ENCODE measurements at regions not wholly inside any gene's neighbourhood (a gene's known extent, or its start where the extent isn't known, plus 50 kb on each side); places are given as distances from the start of the nearest gene placed in this dataset.

GRCh38 chr2:128374001-128374710 is 55.5 kb upstream of the HS6ST1 start:
- no peaks in the 10 kb centered on the region for H3K9me3 ChIP-seq (ENCODE audit: control insufficient read depth, low read length)
- no peaks in the 10 kb centered on the region for H3K27me3 ChIP-seq (replicated peaks; ENCODE audit: control insufficient read depth, insufficient read depth, low read length, poor library complexity, severe bottlenecking)
- no peak overlapping the region for H3K27ac ChIP-seq (ENCODE audit: insufficient read depth, low read length, poor library complexity, severe bottlenecking)
- no peaks in the 10 kb centered on the region for H3K4me1 ChIP-seq (ENCODE audit: control insufficient read depth, insufficient read depth, low read length, poor library complexity, severe bottlenecking)
- H3K36me3 ChIP-seq (ENCODE audit: control insufficient read depth, insufficient read depth, low read length), result no peaks in the 10 kb centered on the region
- no peak overlapping the region for H3K4me3 ChIP-seq (ENCODE audit: insufficient read depth, low read depth, low read length, poor library complexity, severe bottlenecking)
- DNase-seq, result no peak

- no peak overlapping the region for H3K4me3 ChIP-seq (ENCODE audit: insufficient read depth, low read depth, low read length, poor library complexity, severe bottlenecking)
- no peak overlapping the region for H3K27ac ChIP-seq (ENCODE audit: insufficient read depth, low read length, poor library complexity, severe bottlenecking)
Measured at GRCh38 chr2:128374711-128375413, 56.2 kb upstream of the HS6ST1 start.

DNA sequence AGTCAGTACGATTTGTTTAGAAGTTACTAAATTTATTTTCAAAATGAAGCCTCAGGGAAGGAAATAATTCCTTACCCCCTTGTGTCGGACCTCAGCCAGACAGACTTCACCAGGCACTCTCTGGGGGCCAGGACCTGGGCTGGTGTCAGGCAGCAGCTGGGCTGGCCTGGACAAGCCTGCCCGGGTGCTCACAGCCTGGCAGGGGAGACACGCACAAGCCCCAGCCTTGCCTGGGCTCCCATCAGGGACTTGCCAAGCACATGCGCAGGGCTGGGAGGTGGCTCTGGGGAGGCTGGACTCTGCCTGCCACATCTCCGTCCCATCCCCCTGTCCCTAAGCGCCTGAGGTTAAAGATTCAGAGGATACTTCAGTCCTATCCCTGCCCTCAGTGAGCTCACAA is 56.8 kb upstream of the HS6ST1 start:
- no peaks in the 10 kb centered on the region for H3K27me3 ChIP-seq (replicated peaks; ENCODE audit: control insufficient read depth, insufficient read depth, low read length, poor library complexity, severe bottlenecking)
- DNase-seq, result no peak
- no peak overlapping the region for H3K4me3 ChIP-seq (ENCODE audit: insufficient read depth, low read depth, low read length, poor library complexity, severe bottlenecking)
- no peak overlapping the region for H3K27ac ChIP-seq (ENCODE audit: insufficient read depth, low read length, poor library complexity, severe bottlenecking)
- H3K4me1 ChIP-seq (ENCODE audit: control insufficient read depth, insufficient read depth, low read length, poor library complexity, severe bottlenecking), result no peaks in the 10 kb centered on the region
- H3K9me3 ChIP-seq (ENCODE audit: control insufficient read depth, low read length), result no peaks in the 10 kb centered on the region
- no peaks in the 10 kb centered on the region for H3K36me3 ChIP-seq (ENCODE audit: control insufficient read depth, insufficient read depth, low read length)

More at GRCh38 chr2:128374711-128375413, 56.2 kb upstream of the HS6ST1 start:
- no peaks in the 10 kb centered on the region for H3K4me1 ChIP-seq (ENCODE audit: control insufficient read depth, insufficient read depth, low read length, poor library complexity, severe bottlenecking)
- no peaks in the 10 kb centered on the region for H3K27me3 ChIP-seq (replicated peaks; ENCODE audit: control insufficient read depth, insufficient read depth, low read length, poor library complexity, severe bottlenecking)
- no peak for DNase-seq
- H3K9me3 ChIP-seq (ENCODE audit: control insufficient read depth, low read length), result no peaks in the 10 kb centered on the region
- H3K36me3 ChIP-seq (ENCODE audit: control insufficient read depth, insufficient read depth, low read length), result no peaks in the 10 kb centered on the region

- Histone ChIP-seq H3K27me3 (replicated peaks; ENCODE audit: control insufficient read depth, insufficient read depth, low read length, poor library complexity, severe bottlenecking) (no peaks in the 10 kb centered on the region), H3K9me3 (ENCODE audit: control insufficient read depth, low read length) (no peaks in the 10 kb centered on the region), H3K27ac (ENCODE audit: insufficient read depth, low read length, poor library complexity, severe bottlenecking) (no peak overlapping the region), H3K4me3 (ENCODE audit: insufficient read depth, low read depth, low read length, poor library complexity, severe bottlenecking) (no peak overlapping the region), H3K36me3 (ENCODE audit: control insufficient read depth, insufficient read depth, low read length) (no peaks in the 10 kb centered on the region), H3K4me1 (ENCODE audit: control insufficient read depth, insufficient read depth, low read length, poor library complexity, severe bottlenecking) (no peaks in the 10 kb centered on the region)
- no peak for DNase-seq
Measured at GRCh38 chr2:128376241-128377041, 57.8 kb upstream of the HS6ST1 start.

GRCh38 chr2:128377071-128377910 is 58.6 kb upstream of the HS6ST1 start:
- Histone ChIP-seq H3K27ac (ENCODE audit: insufficient read depth, low read length, poor library complexity, severe bottlenecking) (no peak overlapping the region), H3K36me3 (ENCODE audit: control insufficient read depth, insufficient read depth, low read length) (no peaks in the 10 kb centered on the region), H3K4me1 (ENCODE audit: control insufficient read depth, insufficient read depth, low read length, poor library complexity, severe bottlenecking) (no peaks in the 10 kb centered on the region), H3K4me3 (ENCODE audit: insufficient read depth, low read depth, low read length, poor library complexity, severe bottlenecking) (no peak overlapping the region), H3K27me3 (replicated peaks; ENCODE audit: control insufficient read depth, insufficient read depth, low read length, poor library complexity, severe bottlenecking) (no peaks in the 10 kb centered on the region), H3K9me3 (ENCODE audit: control insufficient read depth, low read length) (no peaks in the 10 kb centered on the region)
- DNase-seq, result no peak

DNA sequence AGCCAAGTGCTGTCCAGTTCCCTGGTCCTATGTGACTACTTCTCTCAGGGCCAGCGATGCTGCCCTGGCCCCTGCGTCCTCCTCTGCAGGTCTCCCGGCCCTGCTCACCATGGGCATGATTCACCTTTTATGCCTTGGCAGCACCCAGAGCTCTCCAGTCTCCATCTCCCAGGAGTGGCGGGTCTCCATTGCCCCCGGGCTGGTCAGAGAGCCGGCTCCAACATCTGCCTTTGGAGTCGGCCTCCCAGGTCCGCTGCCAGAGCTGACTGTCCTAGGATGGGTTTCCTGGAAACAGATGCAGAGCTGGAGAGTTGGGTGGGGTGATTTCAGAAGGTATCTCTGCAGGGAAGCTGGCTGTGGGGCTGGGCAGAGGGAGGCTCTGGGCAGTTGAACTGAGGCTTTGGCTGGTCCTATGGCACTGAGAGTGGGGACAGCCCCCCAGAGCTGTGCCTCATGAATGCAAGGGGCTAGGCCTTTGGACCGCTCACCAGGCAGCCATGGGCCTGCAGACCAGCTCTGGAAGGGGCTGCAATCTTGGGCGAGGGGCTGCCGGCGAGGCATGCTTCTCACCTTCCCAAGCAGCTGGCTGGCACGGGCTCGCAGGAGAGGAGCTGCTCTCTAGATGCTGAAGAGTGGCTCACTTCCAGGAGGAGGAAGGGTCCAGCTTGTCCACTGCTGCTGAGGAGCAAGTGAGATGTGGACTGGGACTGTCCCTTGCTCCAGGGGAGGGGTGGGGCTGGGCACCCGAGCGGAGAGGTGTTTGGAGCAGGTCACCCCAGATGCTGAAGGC is 59.8 kb upstream of the HS6ST1 start:
- H3K27me3 ChIP-seq (replicated peaks; ENCODE audit: control insufficient read depth, insufficient read depth, low read length, poor library complexity, severe bottlenecking), result no peaks in the 10 kb centered on the region

GRCh38 chr2:128379021-128380015 is 60.6 kb upstream of the HS6ST1 start:
- H3K27ac ChIP-seq (ENCODE audit: insufficient read depth, low read length, poor library complexity, severe bottlenecking), result no peak overlapping the region
- no peaks in the 10 kb centered on the region for H3K36me3 ChIP-seq (ENCODE audit: control insufficient read depth, insufficient read depth, low read length)
- no peaks in the 10 kb centered on the region for H3K9me3 ChIP-seq (ENCODE audit: control insufficient read depth, low read length)
- no peaks in the 10 kb centered on the region for H3K27me3 ChIP-seq (replicated peaks; ENCODE audit: control insufficient read depth, insufficient read depth, low read length, poor library complexity, severe bottlenecking)
- no peak overlapping the region for H3K4me3 ChIP-seq (ENCODE audit: insufficient read depth, low read depth, low read length, poor library complexity, severe bottlenecking)
- no peaks in the 10 kb centered on the region for H3K4me1 ChIP-seq (ENCODE audit: control insufficient read depth, insufficient read depth, low read length, poor library complexity, severe bottlenecking)
- DNase-seq, result no peak

More for the DNA sequence above, 59.8 kb upstream of the HS6ST1 start:
- Histone ChIP-seq H3K27ac (ENCODE audit: insufficient read depth, low read length, poor library complexity, severe bottlenecking) (no peak overlapping the region), H3K4me1 (ENCODE audit: control insufficient read depth, insufficient read depth, low read length, poor library complexity, severe bottlenecking) (no peaks in the 10 kb centered on the region), H3K4me3 (ENCODE audit: insufficient read depth, low read depth, low read length, poor library complexity, severe bottlenecking) (no peak overlapping the region), H3K9me3 (ENCODE audit: control insufficient read depth, low read length) (no peaks in the 10 kb centered on the region), H3K36me3 (ENCODE audit: control insufficient read depth, insufficient read depth, low read length) (no peaks in the 10 kb centered on the region)
- DNase-seq, result no peak

GRCh38 chr2:128380061-128380889 is 61.6 kb upstream of the HS6ST1 start:
- Histone ChIP-seq H3K9me3 (ENCODE audit: control insufficient read depth, low read length) (no peaks in the 10 kb centered on the region), H3K4me1 (ENCODE audit: control insufficient read depth, insufficient read depth, low read length, poor library complexity, severe bottlenecking) (no peaks in the 10 kb centered on the region), H3K27me3 (replicated peaks; ENCODE audit: control insufficient read depth, insufficient read depth, low read length, poor library complexity, severe bottlenecking) (no peaks in the 10 kb centered on the region), H3K4me3 (ENCODE audit: insufficient read depth, low read depth, low read length, poor library complexity, severe bottlenecking) (no peak overlapping the region), H3K36me3 (ENCODE audit: control insufficient read depth, insufficient read depth, low read length) (no peaks in the 10 kb centered on the region), H3K27ac (ENCODE audit: insufficient read depth, low read length, poor library complexity, severe bottlenecking) (no peak overlapping the region)
- DNase-seq, result no peak
